HG02938 (cell line): ENCODE measurements at regions not wholly inside any gene's neighbourhood (a gene's known extent, or its start where the extent isn't known, plus 50 kb on each side); places are given as distances from the start of the nearest gene placed in this dataset.

Experiments used
- ATAC-seq: cut with Tn5 transposase; IDR thresholded peaks from one replicate; pipeline ENCODE4 v1.9.1; 2021; ENCODE audit warnings: mild to moderate bottlenecking, moderate library complexity; ENCODE audit not compliant: unreplicated experiment

DNA sequence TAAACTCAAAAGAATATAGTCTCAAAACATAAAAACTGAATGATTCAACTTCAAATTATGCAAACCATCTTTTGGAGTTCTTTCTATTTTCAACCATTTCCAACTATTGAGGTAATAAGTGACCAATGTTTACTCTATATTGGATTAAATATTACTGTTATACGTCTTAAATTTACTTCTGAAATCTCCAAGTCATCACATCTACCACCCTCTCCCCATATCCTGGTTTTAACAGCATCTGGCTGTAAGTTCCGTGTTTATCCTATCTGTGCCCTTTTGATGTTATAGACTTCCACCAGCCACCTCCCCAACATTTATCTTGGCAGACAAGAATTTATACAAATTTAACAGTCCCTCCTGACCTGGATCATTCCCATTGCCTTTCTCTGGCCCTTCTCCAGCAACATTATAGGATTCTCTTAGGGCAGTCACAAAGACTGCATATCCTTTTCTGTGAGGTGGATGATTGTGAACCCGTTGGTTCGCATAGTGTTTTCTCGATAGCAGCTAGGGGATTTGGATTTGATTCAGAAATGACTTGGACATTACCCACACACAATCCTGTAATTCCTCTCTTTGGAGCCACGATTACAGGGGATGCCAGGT is 313.4 kb upstream of the FMN2 start:
- ATAC-seq = no peak

DNA sequence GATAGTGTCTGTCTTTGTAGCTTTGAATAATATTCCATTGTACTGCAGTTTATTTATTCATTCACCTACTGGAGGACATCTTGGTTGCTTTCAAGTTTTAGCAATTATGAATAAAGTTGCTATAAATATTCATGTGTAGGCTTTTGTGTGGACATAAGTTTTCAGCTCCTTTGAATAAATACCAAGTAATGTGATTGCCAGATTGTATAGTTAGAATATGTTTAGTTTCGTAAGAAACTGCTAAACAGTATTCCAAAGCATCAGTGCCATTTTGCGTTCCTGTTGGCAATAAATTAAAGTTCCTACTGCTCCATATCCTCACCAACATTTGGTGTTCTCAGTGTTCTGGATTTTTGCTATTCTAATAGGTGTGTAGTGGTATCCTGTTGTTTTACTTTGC is 311.7 kb upstream of the FMN2 start:
- no peak for ATAC-seq

DNA sequence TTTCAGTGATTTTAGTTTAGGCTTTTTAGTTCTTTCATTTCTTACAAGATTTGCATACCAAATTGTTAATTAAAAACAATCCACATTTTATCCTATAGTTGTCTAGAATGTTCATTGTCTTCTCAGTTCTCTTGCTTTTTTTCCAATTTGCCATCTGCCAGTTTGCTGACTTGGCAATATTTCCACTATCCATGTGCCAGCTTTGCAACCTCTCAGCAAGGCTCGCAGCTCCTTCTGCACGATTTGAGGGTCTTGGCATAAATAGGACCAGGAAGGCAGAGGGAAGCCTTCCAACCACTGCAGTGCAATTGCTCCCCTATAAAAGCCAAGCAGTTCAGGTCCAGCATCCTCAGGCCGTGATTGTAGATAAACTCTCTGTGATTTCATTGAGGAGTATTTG is 306.8 kb upstream of the FMN2 start:
- no peak for ATAC-seq

DNA sequence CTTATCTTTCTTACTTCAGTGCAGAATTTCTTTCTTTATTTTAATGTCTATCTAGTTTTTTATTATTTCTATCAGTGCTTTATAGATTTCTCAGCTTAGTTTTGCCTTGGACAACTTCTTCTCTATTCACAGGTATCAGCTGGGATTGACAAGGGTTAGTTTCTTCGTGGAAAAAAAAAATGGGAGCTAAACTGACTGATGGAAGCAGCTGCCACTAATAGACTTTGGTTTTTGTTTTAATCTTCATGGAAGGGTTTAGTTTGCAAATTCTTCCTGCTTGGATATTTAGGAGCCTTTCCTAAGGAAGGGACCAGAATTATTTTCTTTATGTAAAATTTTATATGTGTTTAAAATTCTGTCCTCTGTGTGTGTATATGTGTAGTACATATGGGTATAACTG is 306.1 kb upstream of the FMN2 start:
- ATAC-seq = no peak

DNA sequence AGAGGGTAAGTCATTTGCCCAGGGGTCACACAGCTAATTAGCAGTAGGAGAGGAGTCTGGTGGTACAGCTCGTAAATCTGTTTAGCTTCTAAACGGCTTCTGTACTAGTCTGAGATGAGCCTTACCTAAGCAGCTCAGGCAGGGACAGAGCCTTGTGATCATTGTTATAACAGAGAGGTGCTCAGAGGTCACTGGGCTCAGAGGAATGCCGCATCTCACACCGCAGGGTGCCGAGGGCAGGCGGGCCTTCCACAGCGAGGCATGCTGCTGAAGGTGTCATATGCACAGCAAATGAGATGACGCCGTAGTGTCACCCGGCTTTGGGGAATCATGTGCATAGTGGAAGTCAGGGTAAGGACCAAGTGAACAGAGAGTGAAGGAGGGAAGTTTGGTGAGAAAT is 305.2 kb upstream of the FMN2 start:
- no peak for ATAC-seq

DNA sequence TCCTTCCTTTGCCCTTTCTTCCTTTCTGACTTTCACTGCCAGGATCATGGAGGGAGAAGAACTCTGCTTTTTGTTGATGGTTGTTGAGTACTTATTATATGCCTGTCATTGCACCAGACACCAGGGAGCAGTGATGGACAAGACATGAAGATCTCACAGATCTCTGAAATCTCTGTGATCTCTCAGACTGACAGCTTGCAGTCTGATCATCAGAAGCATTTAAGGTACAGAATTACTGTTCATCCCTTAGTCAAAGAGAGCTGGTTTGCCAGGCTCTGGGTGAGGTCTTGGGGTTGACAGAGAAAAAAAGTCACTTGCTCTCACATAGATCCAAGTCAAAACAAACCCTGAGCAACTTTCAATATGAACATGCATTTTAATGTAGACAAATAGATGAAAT is 299.5 kb upstream of the FMN2 start:
- ATAC-seq = no peak

DNA sequence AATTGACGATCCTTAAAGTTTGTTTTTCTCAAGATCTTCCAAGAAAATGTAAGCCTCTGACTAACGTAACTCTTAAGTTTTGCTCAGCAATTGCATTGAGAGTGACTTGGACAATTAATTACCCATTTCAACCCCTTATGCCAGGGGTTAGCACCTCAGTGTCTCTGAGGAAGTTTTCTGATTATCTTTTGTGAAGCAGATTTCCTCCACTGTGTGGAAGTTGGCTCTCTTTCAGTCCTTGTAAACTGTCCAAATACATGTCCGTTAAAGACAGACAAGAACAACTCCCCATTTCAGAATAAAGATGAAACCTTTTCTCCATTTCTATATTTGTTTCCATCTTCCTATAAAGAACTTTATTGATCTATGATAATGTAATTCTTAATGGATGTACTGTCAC is 296.4 kb upstream of the FMN2 start:
- no peak for ATAC-seq

DNA sequence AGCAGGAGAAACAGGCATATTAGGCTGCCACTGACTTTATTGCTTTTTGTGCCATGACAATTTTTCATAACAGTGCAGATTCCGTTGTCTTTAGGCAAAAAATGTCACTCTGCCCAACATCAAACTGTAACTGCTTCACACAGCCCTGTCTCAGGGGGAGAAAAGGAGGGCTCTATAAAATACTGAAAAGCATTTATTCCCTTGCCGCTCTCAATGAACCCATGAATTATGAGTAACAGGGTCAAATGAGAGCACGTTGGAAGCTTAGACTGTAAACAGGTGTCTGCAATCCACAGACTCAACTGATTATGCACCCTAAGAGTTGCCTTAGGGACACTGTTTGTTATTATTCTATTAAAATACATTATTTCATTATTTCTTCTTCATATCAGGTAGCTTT is 292.1 kb upstream of the FMN2 start:
- no peak for ATAC-seq

DNA sequence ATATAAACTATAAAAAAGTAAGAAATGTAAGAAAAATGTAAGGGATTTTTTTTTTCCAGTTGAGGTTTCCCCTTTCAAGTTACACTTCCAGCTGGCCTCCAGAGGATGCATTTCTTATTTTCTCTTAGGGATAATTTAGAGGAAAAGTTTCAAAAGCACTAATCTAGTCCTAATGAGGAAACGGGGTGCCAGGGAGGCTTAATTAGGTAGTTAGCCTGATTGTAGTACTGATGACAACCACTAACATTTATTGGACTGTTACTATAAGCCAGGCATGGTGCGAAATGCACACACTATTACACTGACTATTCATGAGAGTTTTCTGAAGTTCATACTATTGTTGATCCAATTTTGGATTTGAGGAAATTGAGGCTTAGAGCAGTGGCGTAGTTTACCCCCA is 290.8 kb upstream of the FMN2 start:
- ATAC-seq = no peak

DNA sequence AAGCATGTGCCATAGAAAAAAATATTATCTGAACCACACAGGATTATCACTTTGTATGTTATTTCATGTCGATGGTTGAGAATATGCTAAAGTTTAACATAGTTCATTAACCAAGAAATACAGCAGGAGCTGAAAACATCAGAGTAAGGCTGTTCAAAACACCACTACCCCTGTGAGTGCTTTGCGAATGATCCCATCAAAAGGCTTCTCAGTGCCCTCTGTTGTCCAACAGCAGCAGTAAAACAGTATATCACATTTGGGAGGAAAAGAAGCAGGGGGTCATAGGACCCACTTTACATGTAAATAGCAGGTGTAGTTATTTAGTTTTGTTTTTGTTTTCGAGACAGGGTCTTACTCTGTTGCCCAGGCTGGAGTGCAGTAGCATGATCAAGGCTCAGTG is 289.4 kb upstream of the FMN2 start:
- ATAC-seq = no peak

DNA sequence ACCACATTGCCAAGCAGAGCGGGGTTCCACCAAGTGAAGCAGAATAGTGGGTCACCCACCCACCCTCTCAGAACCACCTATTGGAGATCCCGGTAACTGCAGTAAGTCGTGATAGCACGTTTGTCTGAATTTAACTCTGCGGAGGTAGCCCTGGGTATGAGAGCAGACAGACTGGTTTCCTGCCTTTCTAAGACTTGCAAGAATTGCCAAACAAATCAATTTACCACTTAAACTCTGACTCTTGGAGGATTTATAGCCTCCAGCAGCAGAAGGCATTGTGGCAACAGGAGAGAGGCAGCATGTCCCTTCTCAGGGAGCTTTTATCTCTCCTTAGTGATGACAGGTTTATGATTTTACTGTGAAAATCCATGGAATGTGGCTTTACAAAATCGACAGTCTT is 287.9 kb upstream of the FMN2 start:
- no peak for ATAC-seq

DNA sequence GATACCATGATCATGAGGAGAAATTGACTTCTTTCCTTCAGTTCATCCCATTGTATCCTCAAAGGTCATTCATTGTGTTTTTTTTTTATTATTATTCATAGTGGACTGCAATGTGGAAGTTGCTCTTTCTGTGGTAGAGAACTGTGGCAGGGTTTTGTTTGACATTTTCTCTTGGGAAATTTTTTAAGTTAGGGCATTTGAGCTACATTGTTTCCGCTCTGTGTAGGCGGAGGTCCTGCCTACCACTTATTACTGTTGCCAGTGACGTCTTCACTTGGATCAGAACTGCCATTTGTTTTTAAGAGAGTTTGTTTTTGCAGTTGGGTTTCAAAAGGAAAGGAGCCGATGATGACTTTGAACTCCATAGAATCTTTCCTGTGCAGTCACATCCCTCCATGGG is 287.4 kb upstream of the FMN2 start:
- no peak for ATAC-seq

DNA sequence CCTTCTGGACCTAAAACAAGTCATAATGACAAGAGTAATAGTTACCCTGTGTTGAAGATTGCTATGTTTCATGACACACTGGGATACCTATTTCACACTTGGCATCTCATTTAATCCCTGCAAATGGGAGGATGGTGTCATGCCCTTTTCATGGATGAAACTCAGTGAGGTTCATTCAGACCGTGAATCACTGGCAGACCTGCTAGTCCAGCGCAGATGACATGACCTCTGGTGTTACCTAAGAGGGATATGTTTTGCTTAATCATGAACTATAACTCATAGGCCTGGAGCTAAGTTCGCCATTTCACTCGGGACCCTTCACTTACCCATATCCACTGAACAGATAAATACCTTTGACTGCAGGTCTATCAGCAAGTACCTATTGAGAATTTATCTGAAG is 286.6 kb upstream of the FMN2 start:
- ATAC-seq = no peak

DNA sequence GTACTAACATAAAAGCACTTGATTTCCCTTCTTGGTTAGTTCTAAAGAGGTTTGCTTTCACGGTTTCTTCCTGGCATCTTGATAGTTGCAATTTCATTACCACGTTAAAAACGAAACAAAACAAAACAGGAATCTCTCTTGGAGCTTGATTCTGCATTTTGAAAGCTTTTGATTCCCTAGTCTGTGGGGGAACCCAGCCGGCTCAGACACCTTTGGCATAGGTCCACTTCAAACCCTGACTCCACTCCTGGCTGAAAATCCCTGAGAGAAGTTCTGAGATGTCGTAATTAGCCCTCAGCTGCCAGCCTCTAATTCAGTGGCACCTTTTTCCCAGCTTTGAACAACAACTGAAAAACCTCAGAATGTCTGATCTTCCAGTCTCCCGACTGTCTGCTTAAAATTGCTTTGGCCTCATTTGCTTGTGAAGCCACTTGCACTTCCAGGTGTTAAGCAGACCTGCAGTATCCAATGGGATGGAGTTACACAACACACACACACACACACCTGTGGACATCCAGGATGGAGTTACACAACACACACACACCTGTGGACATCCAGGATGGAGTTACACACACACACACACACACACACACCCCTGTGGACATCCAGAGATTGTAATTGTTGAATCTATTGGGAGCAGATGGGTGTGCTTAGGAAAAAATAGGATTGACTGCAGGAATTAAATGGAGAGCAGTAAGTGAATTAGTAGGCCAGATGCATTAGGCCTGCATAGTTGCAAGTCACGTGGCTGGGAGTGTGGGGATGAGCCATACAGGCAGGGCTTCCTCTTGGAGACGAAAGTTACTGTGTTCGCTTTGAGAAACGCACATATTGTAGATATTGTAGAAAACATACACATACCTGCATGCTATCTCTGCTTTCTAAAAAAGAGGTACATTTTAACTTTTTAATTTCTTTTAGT is 285.6 kb upstream of the FMN2 start:
- no peak for ATAC-seq

DNA sequence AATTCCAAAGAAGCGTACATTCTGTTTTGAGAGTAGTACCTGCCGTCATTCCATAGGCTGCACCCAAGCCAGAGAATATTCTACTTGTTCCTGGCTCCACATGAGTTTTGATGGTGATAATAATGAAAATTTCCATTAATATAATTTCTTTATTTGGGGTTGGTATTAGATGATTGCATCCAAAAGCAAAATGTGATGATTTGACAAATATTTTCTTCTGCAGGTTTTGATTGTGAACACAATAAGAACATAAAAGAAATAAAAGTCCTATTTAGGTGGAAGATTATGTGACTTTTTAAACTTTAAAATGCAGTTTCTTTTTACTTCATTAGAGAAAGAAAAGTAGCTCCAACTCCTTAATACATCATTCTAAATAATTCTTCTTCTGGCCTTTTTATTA is 284.8 kb upstream of the FMN2 start:
- ATAC-seq = no peak

DNA sequence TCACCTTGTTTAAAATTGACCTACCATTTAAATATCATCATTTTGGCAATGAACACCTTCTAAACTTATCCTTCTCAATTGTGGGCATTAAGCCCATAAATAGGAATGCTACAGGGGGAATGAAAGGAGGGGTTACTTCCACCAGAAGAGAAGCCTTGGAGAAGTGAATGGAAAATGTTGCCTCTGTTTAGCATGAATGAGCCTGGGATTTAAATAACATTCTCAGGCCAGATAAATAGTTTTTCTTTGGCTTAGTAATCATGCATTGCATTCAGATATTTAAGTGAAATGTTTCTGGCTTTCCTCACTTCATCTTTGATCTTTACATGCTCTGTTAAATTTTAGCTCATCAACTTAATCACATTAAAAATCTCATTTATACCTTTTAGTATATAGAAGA is 284.3 kb upstream of the FMN2 start:
- no peak for ATAC-seq

DNA sequence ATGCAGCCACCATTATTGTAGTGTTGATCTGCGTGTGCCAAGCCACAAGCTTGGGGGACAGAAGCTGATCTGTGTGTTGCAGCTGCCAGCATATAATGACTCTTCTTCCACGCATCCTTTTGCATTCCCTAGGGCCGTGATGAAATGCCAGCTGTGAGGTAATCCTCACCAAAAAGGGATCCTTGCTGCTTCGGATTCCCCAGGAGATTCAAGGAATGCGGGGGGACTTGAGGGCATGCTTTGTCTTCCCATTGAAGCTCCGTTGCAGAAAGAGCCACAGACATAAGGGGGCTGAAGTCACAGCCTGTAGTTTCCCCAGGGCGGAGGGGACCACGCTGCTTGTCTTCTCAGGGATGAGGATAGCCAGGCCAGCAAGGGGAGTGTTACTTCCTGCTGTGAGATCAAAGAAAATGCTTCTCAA is 281.6 kb upstream of the FMN2 start:
- no peak for ATAC-seq

DNA sequence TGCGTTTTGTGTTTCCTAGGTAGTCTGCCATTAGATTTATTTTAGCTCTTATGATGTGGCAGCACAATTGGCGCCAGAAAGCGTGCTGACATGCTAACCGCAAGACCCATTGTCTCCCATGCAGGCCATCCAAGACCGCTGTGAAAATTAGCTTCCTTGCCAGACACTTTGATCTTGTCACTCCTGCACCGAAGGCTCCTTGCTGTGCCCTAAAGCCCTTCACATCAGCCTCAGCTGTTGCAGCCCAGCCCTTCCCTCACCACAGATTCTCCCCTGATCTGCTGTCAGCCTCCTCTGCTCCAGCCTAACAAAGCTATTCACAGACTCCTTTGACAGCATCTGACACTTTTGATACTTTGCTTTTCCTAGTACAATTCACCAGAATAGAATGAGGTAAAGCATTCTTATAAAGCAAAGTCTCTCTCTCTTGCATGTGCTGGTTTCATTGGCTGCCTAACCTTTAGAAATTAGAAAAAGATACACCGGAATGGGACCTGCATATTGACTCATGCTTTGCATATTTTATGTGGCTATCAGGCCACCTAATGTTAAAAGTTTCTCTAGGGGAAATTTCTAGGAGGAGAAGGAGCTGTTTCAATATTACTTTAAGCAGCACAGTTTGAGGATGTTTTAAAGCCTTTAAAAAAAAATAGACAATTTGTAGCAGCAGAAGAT is 280.3 kb upstream of the FMN2 start:
- no peak for ATAC-seq

DNA sequence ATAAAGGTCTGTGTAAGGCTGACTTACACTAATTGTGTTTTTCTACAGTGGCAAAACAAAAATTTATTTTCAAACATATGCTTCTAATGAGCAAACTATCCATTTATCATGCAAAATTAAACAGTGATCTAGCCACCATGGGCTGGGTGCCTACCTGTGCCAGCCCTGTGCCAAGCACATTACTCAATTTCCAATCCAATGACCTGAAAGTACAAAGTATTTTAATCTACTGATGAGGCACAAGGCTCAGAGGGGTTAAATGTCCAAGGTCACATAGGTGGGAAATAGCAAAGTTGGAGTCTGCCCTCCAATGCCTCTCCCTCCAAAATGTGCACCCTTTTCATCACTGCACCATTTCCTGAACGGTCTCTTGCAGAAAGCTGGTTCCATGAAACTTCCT is 279.1 kb upstream of the FMN2 start:
- no peak for ATAC-seq

DNA sequence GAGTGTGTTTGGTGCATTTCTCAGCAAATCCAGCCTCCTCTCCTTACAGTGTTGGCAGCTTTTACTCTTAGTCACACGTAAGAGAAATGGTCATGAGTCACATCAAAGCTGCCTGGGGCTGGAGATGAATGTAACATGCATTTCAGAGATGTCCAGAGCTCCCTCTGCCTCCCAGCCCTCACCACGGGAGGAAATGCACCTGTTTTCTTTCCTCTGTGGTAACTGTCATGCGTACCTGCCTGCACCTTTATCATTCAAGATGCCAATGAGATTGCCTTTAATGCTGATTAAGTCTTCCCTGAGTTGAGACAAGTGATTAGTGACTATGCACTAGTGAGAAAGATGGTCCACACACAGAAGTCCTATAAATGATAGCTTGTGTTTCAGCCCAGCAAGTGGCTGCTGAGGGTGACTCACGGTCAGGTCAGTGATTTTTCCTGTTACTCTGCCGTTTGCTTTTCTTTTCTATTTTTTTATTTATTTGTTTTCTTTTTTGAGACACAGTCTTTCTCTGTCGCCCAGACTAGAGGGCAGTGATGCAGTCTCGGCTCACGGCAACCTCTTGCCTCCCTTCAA is 277.3 kb upstream of the FMN2 start:
- ATAC-seq = no peak

DNA sequence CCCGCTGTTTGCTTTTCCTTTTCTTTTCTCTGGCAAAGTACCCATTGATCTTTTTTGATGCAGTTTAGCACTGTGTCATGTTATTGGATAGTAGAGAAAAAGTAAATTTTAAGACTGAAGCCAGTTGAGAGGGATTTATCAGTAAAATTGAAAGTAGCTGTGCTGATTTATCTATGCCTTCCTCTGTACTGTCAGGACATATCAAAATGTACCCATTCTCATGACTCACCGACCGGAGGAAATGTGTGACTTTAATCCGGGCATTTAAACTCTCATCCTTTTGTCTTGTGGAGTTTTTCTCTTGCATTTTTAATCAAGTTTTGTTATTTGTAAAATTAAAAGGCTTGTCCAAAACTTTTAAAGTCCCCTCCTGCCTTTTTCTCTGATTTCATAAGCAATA is 276.6 kb upstream of the FMN2 start:
- ATAC-seq = no peak
